Endothelial cell of umbilical vein (primary cell): ENCODE measurements at regions not wholly inside any gene's neighbourhood (a gene's known extent, or its start where the extent isn't known, plus 50 kb on each side); places are given as distances from the start of the nearest gene placed in this dataset.

Experiments
- BruUV-seq: library from RNA; stranded (reverse); fragments of 400-500 nt; replicated peaks from 2 replicates; lab custom pipeline; 2021; lab: Mats Ljungman, UMichigan
- CTCF ChIA-PET: fragments of 300-600, 350-600 bp; sonication (Branson Sonifier 250); formaldehyde crosslinking; loops from one replicate; lab custom pipeline; 2021; ENCODE audit warnings: antibody characterized with exemption, inconsistent platforms; lab: Charles Lee
- POLR2A ChIA-PET: fragments of 300-600, 350-600 bp; sonication (Branson Sonifier 250); formaldehyde crosslinking; loops from one replicate; lab custom pipeline; 2021; ENCODE audit warnings: antibody characterized with exemption, inconsistent platforms; lab: Charles Lee
- DNase-seq: peaks from one replicate; pipeline ENCODE4 v3.0.0-alpha.2; 2011; ENCODE audit warnings: low read depth, low spot score
- FAIRE-seq: peaks from 2 replicates; lab custom pipeline; 2011; peaks lifted over from hg19 to GRCh38; lab: Jason Lieb, UNC
- H2AFZ ChIP-seq: 2 replicates; pipeline ENCODE4 v1.6.0; 2012; ENCODE audit warnings: low read depth, low read length, control low read depth, inconsistent platforms
- H3K27ac ChIP-seq: 2 replicates; pipeline ENCODE4 v1.5.1; 2011; ENCODE audit warnings: low read depth, mild to moderate bottlenecking, control low read depth, low read length, moderate library complexity; ENCODE audit not compliant: insufficient read depth
- H3K27me3 ChIP-seq, 2 experiments: 2 replicates each; pipeline versions ENCODE4 v1.6.0 to v1.6.1; 2011; ENCODE audit warnings: low read length in 2 of 2, mixed read lengths in 1 of 2; ENCODE audit not compliant: control insufficient read depth in 2 of 2, insufficient read depth in 2 of 2
- H3K36me3 ChIP-seq, 2 experiments: 2 replicates in 1 of 2; 3 replicates in 1 of 2; pipeline ENCODE4 v1.5.1; 2011; ENCODE audit warnings: low read length in 2 of 2, mild to moderate bottlenecking in 1 of 2, moderate library complexity in 1 of 2; ENCODE audit not compliant: control insufficient read depth in 2 of 2, insufficient read depth in 2 of 2; ENCODE audit errors: extremely low read depth in 1 of 2
- H3K4me1 ChIP-seq: 3 replicates; pipeline ENCODE4 v1.5.1; 2011; ENCODE audit warnings: mild to moderate bottlenecking, low read length; ENCODE audit not compliant: control insufficient read depth, insufficient read depth; ENCODE audit errors: extremely low read depth
- H3K4me2 ChIP-seq: 2 replicates; pipeline ENCODE4 v1.6.1; 2011; ENCODE audit warnings: low read length, control low read depth, mixed read lengths; ENCODE audit not compliant: insufficient read depth
- H3K4me3 ChIP-seq, 3 experiments: fragments of 200-600 bp in 1 of 3; sonication (generic), shearing (Covaris generic) in 1 of 3; replicated peaks in 1 of 3; 2 replicates each; pipeline ENCODE4 v1.5.1; 2011 to 2016; ENCODE audit warnings: control low read depth in 3 of 3, low read length in 3 of 3, mild to moderate bottlenecking in 2 of 3, inconsistent platforms in 1 of 3, low read depth in 1 of 3, moderate library complexity in 1 of 3; ENCODE audit not compliant: insufficient read depth in 1 of 3
- H3K79me2 ChIP-seq: 2 replicates; pipeline ENCODE4 v1.6.0; 2012; ENCODE audit warnings: low read length, inconsistent platforms; ENCODE audit not compliant: control insufficient read depth, insufficient read depth
- H3K9ac ChIP-seq: replicated peaks from 2 replicates; pipeline ENCODE3; 2011; ENCODE audit warnings: low read length, control low read depth; ENCODE audit not compliant: insufficient read depth; ENCODE audit errors: extremely low read depth
- H3K9me1 ChIP-seq: replicated peaks from 3 replicates; pipeline ENCODE4 v1.6.0; 2011; ENCODE audit warnings: mild to moderate bottlenecking, low read length; ENCODE audit not compliant: control insufficient read depth, insufficient read depth; ENCODE audit errors: extremely low read depth
- H3K9me3 ChIP-seq: replicated peaks from 2 replicates; pipeline ENCODE4 v1.5.1; 2012; ENCODE audit warnings: low read length, inconsistent platforms; ENCODE audit not compliant: control insufficient read depth, insufficient read depth
- H4K20me1 ChIP-seq: replicated peaks from 2 replicates; pipeline ENCODE3; 2011; ENCODE audit warnings: mild to moderate bottlenecking, low read length; ENCODE audit not compliant: control insufficient read depth, insufficient read depth; ENCODE audit errors: extremely low read depth
- CTCF ChIP-seq, 2 donors: IDR thresholded peaks; 1 replicate in 1 of 2; 2 replicates in 1 of 2; pipeline ENCODE4 v1.5.1; 2011; ENCODE audit warnings: low read length in 2 of 2, mild to moderate bottlenecking in 2 of 2, moderate library complexity in 2 of 2, control low read depth in 1 of 2, inconsistent platforms in 1 of 2, low read depth in 1 of 2; ENCODE audit not compliant: insufficient read depth in 1 of 2; ENCODE audit errors: extremely low read depth in 1 of 2
- EZH2 ChIP-seq: IDR thresholded peaks from 2 replicates; pipeline ENCODE4 v1.6.1; 2012; ENCODE audit warnings: borderline replicate concordance, low read depth, mild to moderate bottlenecking, moderate library complexity, low read length, inconsistent platforms; ENCODE audit not compliant: severe bottlenecking
- FOS ChIP-seq: IDR thresholded peaks from 2 replicates; pipeline ENCODE4 v1.6.1; 2011; ENCODE audit warnings: mild to moderate bottlenecking, low read length, moderate library complexity, borderline replicate concordance; ENCODE audit not compliant: insufficient read depth
- GATA2 ChIP-seq: IDR thresholded peaks from 2 replicates; pipeline ENCODE4 v1.7.0; 2011; ENCODE audit warnings: low read depth, mild to moderate bottlenecking, moderate library complexity, mixed read lengths, low read length; ENCODE audit not compliant: insufficient read length, insufficient read depth
- JUN ChIP-seq: IDR thresholded peaks from 2 replicates; pipeline ENCODE4 v1.6.1; 2011; ENCODE audit warnings: borderline replicate concordance, low read depth; ENCODE audit not compliant: insufficient read length, insufficient read depth
- MAX ChIP-seq: IDR thresholded peaks from 2 replicates; pipeline ENCODE4 v1.6.1; 2011; ENCODE audit not compliant: insufficient read depth, insufficient read length
- MYC ChIP-seq: IDR thresholded peaks from one replicate; pipeline ENCODE4 v1.6.1; 2011; ENCODE audit warnings: mild to moderate bottlenecking, low read depth, low read length
- POLR2A ChIP-seq: IDR thresholded peaks from 2 replicates; pipeline ENCODE4 v1.6.1; 2012; ENCODE audit warnings: low read depth, mild to moderate bottlenecking, control low read depth, low read length
- POLR2AphosphoS5 ChIP-seq: IDR thresholded peaks from 2 replicates; pipeline ENCODE4 v1.6.1; 2012; ENCODE audit warnings: low read depth, mild to moderate bottlenecking, control low read depth, low read length, moderate library complexity; ENCODE audit not compliant: insufficient read depth
- dilution Hi-C: fragments of 300-500 bp; cut with MboI; formaldehyde crosslinking; loops from one replicate; pipeline ENCODE4 v1.15.0; 2019; ENCODE audit warnings: low sequenced_read_pairs; ENCODE audit not compliant: extremely low pct_ligation_motif_present
- intact Hi-C: fragments of 100-400 bp; cut with micrococcal nuclease; formaldehyde crosslinking; loops from one replicate; pipeline ENCODE4 v1.10.0; 2022

DNA sequence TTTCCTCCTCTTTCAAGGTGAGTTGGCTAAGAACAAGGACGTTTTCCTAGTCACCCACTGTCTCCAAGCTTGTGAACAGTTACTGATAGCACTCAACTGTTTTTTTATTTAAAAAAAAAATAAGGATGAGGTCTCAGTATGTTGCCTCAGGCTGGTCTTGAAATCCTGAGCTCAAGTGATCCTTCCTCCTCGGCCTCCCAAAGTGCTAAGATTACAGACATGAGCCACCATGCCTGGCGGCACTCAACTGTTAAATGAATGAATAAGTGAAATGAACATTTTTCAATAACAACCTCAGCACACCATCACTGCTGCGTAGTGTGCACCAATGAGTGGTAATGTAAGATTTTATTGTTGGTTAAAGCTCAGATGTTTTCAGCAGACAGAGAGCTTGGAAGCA lies 214.1 kb upstream of the NRIP1 start:
- Histone ChIP-seq H2AFZ (no peak overlapping the region), H4K20me1 (no peaks in the 10 kb centered on the region), H3K27me3 (peaks cover 0 to 2% of the 10 kb centered on the region in 2 experiments), H3K4me3 (no peak overlapping the region), H3K9ac (no peak overlapping the region), H3K79me2 (no peaks in the 10 kb centered on the region), H3K9me3 (no peaks in the 10 kb centered on the region), H3K27ac (no peak overlapping the region), H3K4me2 (no peak overlapping the region), H3K9me1 (no peaks in the 10 kb centered on the region), H3K4me1 (no peaks in the 10 kb centered on the region), H3K36me3 (no peaks in the 10 kb centered on the region)
- no peak for FAIRE-seq
- ChIA-PET POLR2A (no interaction called here), CTCF (no interaction called here)
- dilution Hi-C loops (no loop called here), intact Hi-C loops (no loop called here)
- TF ChIP-seq GATA2 (no peak), POLR2AphosphoS5 (no peak), CTCF (IDR thresholded peaks at IDR 0.05; ENCODE audit: extremely low read depth in 1 of 2, insufficient read depth in 1 of 2, low read depth in 1 of 2, low read length in 2 of 2) (no peak), FOS (no peak), POLR2A (no peak), MYC (no peak)
- DNase-seq = no peak
- no TSS peak for BruUV-seq

- intact Hi-C loops = no loop called here
- ChIA-PET CTCF (no interaction called here), POLR2A (no interaction called here)
- DNase-seq (no peak), FAIRE-seq (no peak)
- no peak overlapping the region for H2AFZ ChIP-seq
- no peak overlapping the region for H3K4me3 ChIP-seq
- BruUV-seq = no TSS peak
- TF ChIP-seq JUN (no peak), POLR2A (no peak), POLR2AphosphoS5 (no peak), MAX (no peak), FOS (no peak), EZH2 (no peak), CTCF (IDR thresholded peaks at IDR 0.05; ENCODE audit: extremely low read depth in 1 of 2, insufficient read depth in 1 of 2, low read depth in 1 of 2, low read length in 2 of 2) (no peak), MYC (no peak), GATA2 (no peak)
- no peaks in the 10 kb centered on the region for H4K20me1 ChIP-seq
- no peaks in the 10 kb centered on the region for H3K9me1 ChIP-seq
- no peaks in the 10 kb centered on the region for H3K36me3 ChIP-seq
- H3K9me3 ChIP-seq = no peaks in the 10 kb centered on the region
- no peaks in the 10 kb centered on the region for H3K4me1 ChIP-seq
- H3K4me2 ChIP-seq = no peak overlapping the region
- H3K9ac ChIP-seq = no peak overlapping the region
- no peak overlapping the region for H3K27ac ChIP-seq
- H3K27me3 ChIP-seq = peaks cover 0 to 2% of the 10 kb centered on the region in 2 experiments
- H3K79me2 ChIP-seq = no peaks in the 10 kb centered on the region
- dilution Hi-C loops = no loop called here
These were observed 214.7 kb upstream of the NRIP1 start for GRCh38 chr21:15279482-15279881.
